ENCODE measurements at regions not wholly inside any gene's neighbourhood (a gene's known extent, or its start where the extent isn't known, plus 50 kb on each side); places are given as distances from the start of the nearest gene placed in this dataset.
"Not testable (repeated sequence)": the region's sequence is repeated elsewhere in the genome, so short reads cannot be mapped to it uniquely, and the experiment has no call there.

DNA sequence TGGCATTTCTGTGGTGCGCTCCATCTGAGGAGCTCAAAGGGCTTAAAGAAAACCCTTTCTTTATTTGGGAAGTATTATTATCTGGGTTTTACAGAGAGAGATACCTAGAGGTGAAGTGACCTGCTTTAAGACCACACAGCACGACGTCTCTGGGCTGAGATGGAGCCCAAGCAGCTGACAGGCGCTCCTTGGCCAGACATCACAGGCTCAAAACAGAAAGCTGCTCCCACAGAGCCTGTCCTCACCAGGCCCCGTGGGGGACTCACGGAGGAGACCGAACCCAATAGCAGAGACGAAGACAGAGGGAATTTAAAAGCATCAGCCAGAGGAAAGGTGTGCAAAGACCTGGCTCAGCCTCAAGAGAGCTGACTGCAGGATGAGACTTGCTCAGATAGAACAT, 175.9 kb upstream of the IRF2BP2 start:
- TF ChIP-seq, protein P1, sequence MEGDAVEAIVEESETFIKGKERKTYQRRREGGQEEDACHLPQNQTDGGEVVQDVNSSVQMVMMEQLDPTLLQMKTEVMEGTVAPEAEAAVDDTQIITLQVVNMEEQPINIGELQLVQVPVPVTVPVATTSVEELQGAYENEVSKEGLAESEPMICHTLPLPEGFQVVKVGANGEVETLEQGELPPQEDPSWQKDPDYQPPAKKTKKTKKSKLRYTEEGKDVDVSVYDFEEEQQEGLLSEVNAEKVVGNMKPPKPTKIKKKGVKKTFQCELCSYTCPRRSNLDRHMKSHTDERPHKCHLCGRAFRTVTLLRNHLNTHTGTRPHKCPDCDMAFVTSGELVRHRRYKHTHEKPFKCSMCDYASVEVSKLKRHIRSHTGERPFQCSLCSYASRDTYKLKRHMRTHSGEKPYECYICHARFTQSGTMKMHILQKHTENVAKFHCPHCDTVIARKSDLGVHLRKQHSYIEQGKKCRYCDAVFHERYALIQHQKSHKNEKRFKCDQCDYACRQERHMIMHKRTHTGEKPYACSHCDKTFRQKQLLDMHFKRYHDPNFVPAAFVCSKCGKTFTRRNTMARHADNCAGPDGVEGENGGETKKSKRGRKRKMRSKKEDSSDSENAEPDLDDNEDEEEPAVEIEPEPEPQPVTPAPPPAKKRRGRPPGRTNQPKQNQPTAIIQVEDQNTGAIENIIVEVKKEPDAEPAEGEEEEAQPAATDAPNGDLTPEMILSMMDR (IDR thresholded peaks at IDR 0.05), result not testable (repeated sequence)
- TF ChIP-seq POLR2A, POLR2AphosphoS5 (IDR thresholded peaks at IDR 0.05): not testable (repeated sequence)

All from breast epithelium (tissue), 3 donors.